ENCODE measurements at regions not wholly inside any gene's neighbourhood (a gene's known extent, or its start where the extent isn't known, plus 50 kb on each side); places are given as distances from the start of the nearest gene placed in this dataset.

DNA sequence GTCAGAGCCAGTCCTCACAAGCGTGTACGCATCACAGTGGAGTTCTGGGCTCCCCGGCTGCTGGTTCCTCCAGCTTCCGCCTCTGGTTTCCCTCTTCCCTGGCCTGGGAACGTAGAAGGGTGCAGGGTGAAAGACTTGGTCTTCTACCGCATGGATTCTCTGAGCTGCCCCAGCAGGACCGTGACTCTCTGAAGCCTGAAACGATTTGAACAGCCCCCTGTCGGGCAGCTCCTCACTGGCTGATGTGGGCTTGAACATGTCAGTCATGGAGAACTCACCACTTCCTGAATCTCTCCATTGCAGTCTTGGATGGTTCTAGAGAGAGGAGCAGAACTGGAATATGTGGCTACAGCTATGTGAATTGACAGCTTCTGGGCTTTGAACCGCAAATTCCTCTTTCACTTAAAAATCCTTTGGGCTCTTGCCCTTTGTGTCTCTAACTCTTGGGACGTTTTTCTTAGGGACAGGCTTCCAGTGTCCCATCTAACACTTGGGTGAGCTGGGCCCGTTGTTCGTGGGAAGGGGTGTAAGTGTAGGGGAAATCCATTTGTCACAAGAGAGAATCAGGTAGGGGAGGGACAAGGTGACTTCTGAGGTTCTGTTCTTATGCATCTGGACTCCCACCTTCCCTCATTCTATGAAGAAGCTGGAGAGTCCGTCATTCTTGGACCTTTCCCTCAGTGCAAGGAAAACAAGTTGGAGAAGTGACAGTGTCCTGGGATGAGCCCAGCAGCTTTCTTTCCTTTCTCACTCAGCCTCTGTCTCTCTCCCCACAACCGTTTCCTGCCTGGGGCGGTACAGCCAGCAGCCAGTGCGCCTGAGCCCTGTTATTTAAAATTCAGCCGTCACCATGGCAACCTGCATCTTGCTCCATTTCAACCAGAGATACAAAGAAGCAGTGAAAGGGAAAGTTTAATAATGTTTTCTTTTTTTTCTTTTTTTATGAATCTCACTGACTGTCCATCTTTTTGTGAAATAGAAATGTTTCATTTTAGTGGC lies 84.7 kb downstream of the PTTG1 start:
- intact Hi-C loops (cut with micrococcal nuclease; ENCODE audit: unreplicated experiment): loop anchor here (2.0 kb wide), 1 partner anchor 30 kb away; no protein-coding TSS in a partner anchor
- in situ Hi-C loops (cut with HindIII; ENCODE audit: extremely low pct_ligation_motif_present, low pct_unique_long_range_greater_than_20kb): loop anchor here (25.0 kb wide), 1 partner anchor 281 kb away; no protein-coding TSS in a partner anchor
- no TSS peak for BruUV-seq (replicated peaks)
- Histone ChIP-seq H3K9ac (ENCODE audit: insufficient read depth, low read depth, low read length) (no peak overlapping the region), H3K27ac (ENCODE audit: extremely low read length, insufficient read depth, low read length) (no peak overlapping the region), H3K4me1 (ENCODE audit: insufficient read depth, low read length) (peaks cover 43% of the 10 kb centered on the region), H3K27me3 (ENCODE audit: control insufficient read depth in 1 of 2, insufficient read depth in 2 of 2, low read length in 2 of 2) (no peaks in the 10 kb centered on the region), H3K4me3 (replicated peaks in 1 of 3; ENCODE audit: insufficient read depth in 1 of 3, low read depth in 2 of 3, low read length in 3 of 3) (no peak overlapping the region; a peak in 1 of 6 replicates), H4K20me1 (ENCODE audit: insufficient read depth, low read length) (no peaks in the 10 kb centered on the region), H2AFZ (ENCODE audit: low read length) (no peak overlapping the region), H3K4me2 (ENCODE audit: low read depth, low read length) (peak overlapping the region; percentile 33; the same call in 1 of the 2 replicates), H3K36me3 (replicated peaks in 1 of 2; ENCODE audit: control insufficient read depth in 1 of 2, insufficient read depth in 2 of 2, low read length in 2 of 2) (no peaks in the 10 kb centered on the region), H3K79me2 (ENCODE audit: insufficient read depth, low read length) (no peaks in the 10 kb centered on the region), H3K9me3 (ENCODE audit: low read length) (no peaks in the 10 kb centered on the region)
- 64% methylated on average over 18 of the region's 18 CpGs for WGBS (ENCODE audit: low lambda C conversion rate)
- TF ChIP-seq, protein P1, sequence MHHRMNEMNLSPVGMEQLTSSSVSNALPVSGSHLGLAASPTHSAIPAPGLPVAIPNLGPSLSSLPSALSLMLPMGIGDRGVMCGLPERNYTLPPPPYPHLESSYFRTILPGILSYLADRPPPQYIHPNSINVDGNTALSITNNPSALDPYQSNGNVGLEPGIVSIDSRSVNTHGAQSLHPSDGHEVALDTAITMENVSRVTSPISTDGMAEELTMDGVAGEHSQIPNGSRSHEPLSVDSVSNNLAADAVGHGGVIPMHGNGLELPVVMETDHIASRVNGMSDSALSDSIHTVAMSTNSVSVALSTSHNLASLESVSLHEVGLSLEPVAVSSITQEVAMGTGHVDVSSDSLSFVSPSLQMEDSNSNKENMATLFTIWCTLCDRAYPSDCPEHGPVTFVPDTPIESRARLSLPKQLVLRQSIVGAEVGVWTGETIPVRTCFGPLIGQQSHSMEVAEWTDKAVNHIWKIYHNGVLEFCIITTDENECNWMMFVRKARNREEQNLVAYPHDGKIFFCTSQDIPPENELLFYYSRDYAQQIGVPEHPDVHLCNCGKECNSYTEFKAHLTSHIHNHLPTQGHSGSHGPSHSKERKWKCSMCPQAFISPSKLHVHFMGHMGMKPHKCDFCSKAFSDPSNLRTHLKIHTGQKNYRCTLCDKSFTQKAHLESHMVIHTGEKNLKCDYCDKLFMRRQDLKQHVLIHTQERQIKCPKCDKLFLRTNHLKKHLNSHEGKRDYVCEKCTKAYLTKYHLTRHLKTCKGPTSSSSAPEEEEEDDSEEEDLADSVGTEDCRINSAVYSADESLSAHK (CRISPR knock-in tag; IDR thresholded peaks at IDR 0.05; ENCODE audit: borderline replicate concordance): no peak
- TF ChIP-seq, protein P2, sequence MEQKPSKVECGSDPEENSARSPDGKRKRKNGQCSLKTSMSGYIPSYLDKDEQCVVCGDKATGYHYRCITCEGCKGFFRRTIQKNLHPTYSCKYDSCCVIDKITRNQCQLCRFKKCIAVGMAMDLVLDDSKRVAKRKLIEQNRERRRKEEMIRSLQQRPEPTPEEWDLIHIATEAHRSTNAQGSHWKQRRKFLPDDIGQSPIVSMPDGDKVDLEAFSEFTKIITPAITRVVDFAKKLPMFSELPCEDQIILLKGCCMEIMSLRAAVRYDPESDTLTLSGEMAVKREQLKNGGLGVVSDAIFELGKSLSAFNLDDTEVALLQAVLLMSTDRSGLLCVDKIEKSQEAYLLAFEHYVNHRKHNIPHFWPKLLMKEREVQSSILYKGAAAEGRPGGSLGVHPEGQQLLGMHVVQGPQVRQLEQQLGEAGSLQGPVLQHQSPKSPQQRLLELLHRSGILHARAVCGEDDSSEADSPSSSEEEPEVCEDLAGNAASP (CRISPR knock-in tag; IDR thresholded peaks at IDR 0.05; ENCODE audit: borderline replicate concordance): no peak
- TF ChIP-seq PAF1 (CRISPR knock-in tag; IDR thresholded peaks at IDR 0.05): no peak
- TF ChIP-seq RFX1 (IDR thresholded peaks at IDR 0.05): peak; percentile 13; the same call in 1 of the 2 replicates
- TF ChIP-seq JDP2 (CRISPR knock-in tag; IDR thresholded peaks at IDR 0.05; ENCODE audit: borderline replicate concordance): no peak
- TF ChIP-seq TBX3 (IDR thresholded peaks at IDR 0.05; ENCODE audit: borderline replicate concordance): no peak
- no peak for TF ChIP-seq POLR2A (IDR thresholded peaks at IDR 0.05; ENCODE audit: insufficient read depth in 1 of 2, low read depth in 2 of 2, low read length in 2 of 2)
- FAIRE-seq (no peak), DNase-seq (ENCODE audit: low spot score) (no peak), ATAC-seq (peak; percentile 38)
- ChIA-PET POLR2A (no interaction called here), CTCF (ENCODE audit: low intra/inter-chr PET ratio, low total read pairs) (no interaction called here)

Measured in HepG2 (cell line).